Fibroblast of lung (primary cell): ENCODE measurements at regions not wholly inside any gene's neighbourhood (a gene's known extent, or its start where the extent isn't known, plus 50 kb on each side); places are given as distances from the start of the nearest gene placed in this dataset.

Experiments used
- DNase-seq, 2 donors: peaks; one replicate each; pipeline versions ENCODE4 v3.0.0 to v3.0.0-alpha.2; 2010; ENCODE audit warnings: low read depth in 2 of 2
- H2AFZ ChIP-seq: 2 replicates; pipeline ENCODE4 v1.5.1; 2012; ENCODE audit warnings: low read length, control low read depth, inconsistent platforms
- H3K27ac ChIP-seq: 2 replicates; pipeline ENCODE4 v1.5.1; 2011; ENCODE audit warnings: low read length, control low read depth; ENCODE audit not compliant: insufficient read depth
- H3K27me3 ChIP-seq: 2 replicates; pipeline ENCODE4 v1.5.1; 2011; ENCODE audit warnings: mild to moderate bottlenecking, low read length; ENCODE audit not compliant: control insufficient read depth, insufficient read depth
- H3K36me3 ChIP-seq: 2 replicates; pipeline ENCODE4 v1.5.1; 2011; ENCODE audit warnings: low read length; ENCODE audit not compliant: control insufficient read depth, insufficient read depth
- H3K4me1 ChIP-seq: 2 replicates; pipeline ENCODE4 v1.5.1; 2011; ENCODE audit warnings: low read length; ENCODE audit not compliant: control insufficient read depth, insufficient read depth; ENCODE audit errors: extremely low read depth
- H3K4me2 ChIP-seq: 2 replicates; pipeline ENCODE4 v1.5.1; 2011; ENCODE audit warnings: low read length, control low read depth; ENCODE audit not compliant: insufficient read depth; ENCODE audit errors: extremely low read depth
- H3K4me3 ChIP-seq, 4 experiments: fragments of 200-600 bp in 1 of 4; sonication (generic) in 1 of 4; replicated peaks in 1 of 4; 2 replicates each; pipeline ENCODE4 v1.5.1; 2011 to 2016; ENCODE audit warnings: low read length in 4 of 4, low read depth in 3 of 4, mild to moderate bottlenecking in 3 of 4, control low read depth in 2 of 4, inconsistent platforms in 1 of 4, mixed read lengths in 1 of 4; ENCODE audit not compliant: insufficient read depth in 1 of 4; ENCODE audit errors: control extremely low read depth in 1 of 4
- H3K79me2 ChIP-seq: 2 replicates; pipeline ENCODE4 v1.5.1; 2012; ENCODE audit warnings: mild to moderate bottlenecking, low read length, inconsistent platforms; ENCODE audit not compliant: control insufficient read depth, insufficient read depth
- H3K9ac ChIP-seq: 2 replicates; pipeline ENCODE4 v1.5.1; 2011; ENCODE audit warnings: mild to moderate bottlenecking, low read length, control low read depth; ENCODE audit not compliant: insufficient read depth
- H3K9me3 ChIP-seq: 2 replicates; pipeline ENCODE4 v1.5.1; 2012; ENCODE audit warnings: low read depth, low read length; ENCODE audit not compliant: control insufficient read depth, insufficient read depth
- H4K20me1 ChIP-seq: 2 replicates; pipeline ENCODE4 v1.5.1; 2011; ENCODE audit warnings: low read length; ENCODE audit not compliant: control insufficient read depth, insufficient read depth; ENCODE audit errors: extremely low read depth
- EZH2 ChIP-seq: IDR thresholded peaks from 2 replicates; pipeline ENCODE4 v1.5.1; 2012; ENCODE audit warnings: low read length, control low read depth, mild to moderate bottlenecking; ENCODE audit errors: missing control alignments
- TF ChIP-seq, protein P1 (sequence below), 2 donors: IDR thresholded peaks in 1 of 2; conservative IDR thresholded peaks in 1 of 2; 1 replicate in 1 of 2; 2 replicates in 1 of 2; pipeline ENCODE4 v1.5.1; 2011 to 2012; ENCODE audit warnings: low read length in 2 of 2, control low read depth in 1 of 2, inconsistent platforms in 1 of 2, low read depth in 1 of 2, mild to moderate bottlenecking in 1 of 2

- no peaks in the 10 kb centered on the region for H3K9me3 ChIP-seq
- no peak overlapping the region for H3K4me3 ChIP-seq
- H2AFZ ChIP-seq: no peak overlapping the region
- H3K79me2 ChIP-seq: no peaks in the 10 kb centered on the region
- no peaks in the 10 kb centered on the region for H3K27me3 ChIP-seq
- H3K27ac ChIP-seq: no peak overlapping the region
- no peaks in the 10 kb centered on the region for H3K36me3 ChIP-seq
- TF ChIP-seq EZH2: no peak
- TF ChIP-seq, protein P1, sequence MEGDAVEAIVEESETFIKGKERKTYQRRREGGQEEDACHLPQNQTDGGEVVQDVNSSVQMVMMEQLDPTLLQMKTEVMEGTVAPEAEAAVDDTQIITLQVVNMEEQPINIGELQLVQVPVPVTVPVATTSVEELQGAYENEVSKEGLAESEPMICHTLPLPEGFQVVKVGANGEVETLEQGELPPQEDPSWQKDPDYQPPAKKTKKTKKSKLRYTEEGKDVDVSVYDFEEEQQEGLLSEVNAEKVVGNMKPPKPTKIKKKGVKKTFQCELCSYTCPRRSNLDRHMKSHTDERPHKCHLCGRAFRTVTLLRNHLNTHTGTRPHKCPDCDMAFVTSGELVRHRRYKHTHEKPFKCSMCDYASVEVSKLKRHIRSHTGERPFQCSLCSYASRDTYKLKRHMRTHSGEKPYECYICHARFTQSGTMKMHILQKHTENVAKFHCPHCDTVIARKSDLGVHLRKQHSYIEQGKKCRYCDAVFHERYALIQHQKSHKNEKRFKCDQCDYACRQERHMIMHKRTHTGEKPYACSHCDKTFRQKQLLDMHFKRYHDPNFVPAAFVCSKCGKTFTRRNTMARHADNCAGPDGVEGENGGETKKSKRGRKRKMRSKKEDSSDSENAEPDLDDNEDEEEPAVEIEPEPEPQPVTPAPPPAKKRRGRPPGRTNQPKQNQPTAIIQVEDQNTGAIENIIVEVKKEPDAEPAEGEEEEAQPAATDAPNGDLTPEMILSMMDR (conservative IDR thresholded peaks at IDR 0.05 in 1 of 2, IDR thresholded peaks at IDR 0.05 in 1 of 2; ENCODE audit: low read depth in 1 of 2, low read length in 2 of 2): no peak
- no peaks in the 10 kb centered on the region for H3K4me1 ChIP-seq
- no peak overlapping the region for H3K9ac ChIP-seq
- H4K20me1 ChIP-seq: no peaks in the 10 kb centered on the region
- no peak for DNase-seq
- no peak overlapping the region for H3K4me2 ChIP-seq
Measured at GRCh38 chr1:229031061-229031460, 239.8 kb upstream of the RAB4A start.

DNA sequence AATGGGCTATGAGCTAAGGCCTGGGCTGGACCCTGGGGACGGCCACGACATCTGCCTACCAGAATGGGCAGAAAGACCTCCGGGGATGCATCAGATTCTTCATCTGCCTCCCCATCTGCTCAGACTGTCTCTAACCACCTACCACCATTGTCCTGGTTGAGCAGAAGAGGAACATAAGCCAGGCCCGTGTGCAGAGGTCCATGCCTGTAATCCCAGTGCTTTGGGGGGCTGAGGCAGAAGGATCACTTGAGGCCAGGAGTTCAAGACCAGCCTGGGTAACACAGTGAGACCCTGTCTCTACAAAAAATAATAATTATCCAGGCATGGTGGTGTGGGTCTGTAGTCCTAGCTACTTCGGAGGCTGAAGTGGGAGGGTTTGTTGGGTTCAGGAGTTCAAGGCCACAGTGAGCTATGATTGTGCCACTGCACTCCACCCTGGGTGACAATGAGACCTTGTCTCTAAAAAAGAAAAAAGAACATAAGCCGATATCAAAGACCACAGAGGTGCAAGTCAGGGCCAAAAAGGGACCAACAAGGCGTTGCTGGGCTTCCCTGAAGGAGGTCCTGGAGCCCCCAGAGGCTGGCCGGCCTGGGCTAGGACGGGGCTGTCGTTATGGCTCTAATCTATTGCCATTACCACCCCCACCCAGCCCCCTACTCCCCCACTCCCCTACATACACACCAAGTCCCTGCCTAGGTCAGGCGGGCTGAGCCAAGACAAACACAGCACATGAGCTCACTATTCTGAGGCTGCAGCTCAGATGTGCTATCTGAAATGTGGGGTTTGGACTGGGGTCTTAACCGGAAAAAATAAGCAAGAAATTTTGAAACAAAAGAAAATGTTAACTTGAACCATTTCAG, 239.2 kb upstream of the RAB4A start:
- H3K36me3 ChIP-seq: no peaks in the 10 kb centered on the region
- no peaks in the 10 kb centered on the region for H3K4me1 ChIP-seq
- H3K9ac ChIP-seq: no peak overlapping the region
- TF ChIP-seq, protein P1 (conservative IDR thresholded peaks at IDR 0.05 in 1 of 2, IDR thresholded peaks at IDR 0.05 in 1 of 2; ENCODE audit: low read depth in 1 of 2, low read length in 2 of 2): no peak
- no peak for TF ChIP-seq EZH2
- H4K20me1 ChIP-seq: no peaks in the 10 kb centered on the region
- H3K4me2 ChIP-seq: no peak overlapping the region
- H3K79me2 ChIP-seq: no peaks in the 10 kb centered on the region
- no peaks in the 10 kb centered on the region for H3K9me3 ChIP-seq
- no peak overlapping the region for H3K27ac ChIP-seq
- DNase-seq: no peak
- no peak overlapping the region for H3K4me3 ChIP-seq
- H3K27me3 ChIP-seq: no peaks in the 10 kb centered on the region
- no peak overlapping the region for H2AFZ ChIP-seq

DNA sequence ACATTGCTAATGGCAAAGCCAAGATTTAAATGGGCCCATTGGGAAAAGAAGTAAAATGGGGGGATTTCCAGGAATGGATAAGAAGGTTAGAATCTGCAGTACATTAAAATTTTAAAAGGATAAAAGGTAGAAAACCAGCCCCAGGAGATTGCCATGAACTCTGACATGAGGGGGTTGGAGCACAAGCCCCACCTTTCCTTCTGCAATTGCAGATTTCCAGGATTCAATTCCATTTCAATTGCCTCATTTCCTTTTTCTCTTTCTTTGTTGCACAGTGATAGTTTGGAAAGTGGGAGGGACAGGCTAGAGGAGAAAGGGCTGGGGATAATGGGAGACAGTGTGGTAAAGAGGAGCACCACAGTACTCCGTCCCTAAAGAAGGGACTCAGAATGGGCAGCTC, 238.5 kb upstream of the RAB4A start:
- H3K36me3 ChIP-seq: no peaks in the 10 kb centered on the region
- H2AFZ ChIP-seq: no peak overlapping the region
- H3K27ac ChIP-seq: no peak overlapping the region
- H3K9ac ChIP-seq: no peak overlapping the region
- DNase-seq: no peak
- H3K27me3 ChIP-seq: no peaks in the 10 kb centered on the region
- H4K20me1 ChIP-seq: no peaks in the 10 kb centered on the region
- no peak overlapping the region for H3K4me3 ChIP-seq
- no peak overlapping the region for H3K4me2 ChIP-seq
- H3K9me3 ChIP-seq: no peaks in the 10 kb centered on the region
- no peaks in the 10 kb centered on the region for H3K4me1 ChIP-seq
- TF ChIP-seq EZH2: no peak
- TF ChIP-seq, protein P1 (conservative IDR thresholded peaks at IDR 0.05 in 1 of 2, IDR thresholded peaks at IDR 0.05 in 1 of 2; ENCODE audit: low read depth in 1 of 2, low read length in 2 of 2): no peak
- H3K79me2 ChIP-seq: no peaks in the 10 kb centered on the region
